ENCODE measurements at regions not wholly inside any gene's neighbourhood (a gene's known extent, or its start where the extent isn't known, plus 50 kb on each side); places are given as distances from the start of the nearest gene placed in this dataset.

DNA sequence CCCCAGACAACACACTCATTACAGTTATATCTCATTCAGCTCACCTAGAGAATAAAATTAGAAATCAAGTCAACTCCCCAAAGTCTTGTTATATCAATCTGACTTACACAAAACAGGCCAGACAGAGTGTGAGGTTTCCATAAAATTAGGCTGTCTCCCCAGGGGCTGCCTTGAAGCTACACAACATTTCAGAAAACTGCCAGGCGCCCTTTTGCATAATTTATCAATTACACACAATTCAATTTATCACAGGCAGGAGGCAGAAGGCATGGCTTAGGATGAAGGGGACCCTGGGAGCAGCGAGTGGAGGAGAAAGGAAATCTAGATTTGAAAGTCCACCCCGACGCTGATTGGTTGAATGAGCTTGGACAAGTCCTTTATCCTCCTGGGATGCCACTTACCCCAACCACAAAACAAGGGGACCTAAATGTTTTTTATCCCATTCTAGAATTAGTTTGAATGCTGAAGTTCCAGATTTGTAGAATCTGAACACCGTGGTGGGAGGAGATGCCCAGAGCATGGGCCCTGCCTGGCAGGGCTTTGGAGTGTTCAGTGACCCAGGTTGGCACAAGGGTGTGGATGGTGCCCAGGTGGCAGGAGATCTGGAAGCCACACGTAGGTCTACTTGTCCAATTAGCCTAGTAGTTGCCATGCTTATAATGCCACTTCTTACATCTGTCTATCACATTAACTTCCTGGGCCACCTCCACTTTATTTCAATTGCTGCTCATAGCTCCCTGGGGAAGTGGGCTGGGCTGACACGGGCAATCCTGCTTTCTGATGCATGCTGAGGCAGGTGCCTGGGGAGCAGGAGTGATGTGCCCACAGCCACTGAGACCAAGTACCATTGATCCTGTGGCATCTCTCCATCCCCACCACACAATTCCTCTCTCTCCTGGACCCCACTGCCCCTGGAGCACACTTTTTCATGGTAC is 119.8 kb upstream of the TLE3 start:
- DNase-seq (ENCODE audit: low spot score), result no peak

DNA sequence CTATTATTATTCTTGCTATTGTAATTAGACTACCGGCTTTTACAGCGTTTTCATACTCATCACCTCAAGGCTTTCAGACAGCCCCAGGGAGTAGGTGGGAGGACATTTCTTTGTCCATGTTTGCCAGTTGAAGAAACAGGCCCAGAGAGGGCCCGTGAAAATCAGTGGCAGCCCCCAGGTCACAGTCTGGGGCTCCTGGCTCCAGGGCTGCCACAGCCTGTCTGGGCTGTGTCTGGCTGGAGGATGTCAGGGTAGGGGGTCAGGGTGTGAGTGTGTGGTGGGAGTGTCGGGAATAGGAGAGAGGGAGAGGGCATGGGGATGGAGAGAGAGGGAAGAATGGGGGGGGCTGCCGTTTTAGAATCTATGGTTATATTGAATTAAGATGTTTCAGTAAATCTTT is 118.2 kb upstream of the TLE3 start:
- TF ChIP-seq, protein P1, sequence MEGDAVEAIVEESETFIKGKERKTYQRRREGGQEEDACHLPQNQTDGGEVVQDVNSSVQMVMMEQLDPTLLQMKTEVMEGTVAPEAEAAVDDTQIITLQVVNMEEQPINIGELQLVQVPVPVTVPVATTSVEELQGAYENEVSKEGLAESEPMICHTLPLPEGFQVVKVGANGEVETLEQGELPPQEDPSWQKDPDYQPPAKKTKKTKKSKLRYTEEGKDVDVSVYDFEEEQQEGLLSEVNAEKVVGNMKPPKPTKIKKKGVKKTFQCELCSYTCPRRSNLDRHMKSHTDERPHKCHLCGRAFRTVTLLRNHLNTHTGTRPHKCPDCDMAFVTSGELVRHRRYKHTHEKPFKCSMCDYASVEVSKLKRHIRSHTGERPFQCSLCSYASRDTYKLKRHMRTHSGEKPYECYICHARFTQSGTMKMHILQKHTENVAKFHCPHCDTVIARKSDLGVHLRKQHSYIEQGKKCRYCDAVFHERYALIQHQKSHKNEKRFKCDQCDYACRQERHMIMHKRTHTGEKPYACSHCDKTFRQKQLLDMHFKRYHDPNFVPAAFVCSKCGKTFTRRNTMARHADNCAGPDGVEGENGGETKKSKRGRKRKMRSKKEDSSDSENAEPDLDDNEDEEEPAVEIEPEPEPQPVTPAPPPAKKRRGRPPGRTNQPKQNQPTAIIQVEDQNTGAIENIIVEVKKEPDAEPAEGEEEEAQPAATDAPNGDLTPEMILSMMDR (IDR thresholded peaks at IDR 0.05; ENCODE audit: extremely low read depth, missing control alignments), result no peak
- DNase-seq (ENCODE audit: low spot score), result no peak

More for the DNA sequence above, 119.8 kb upstream of the TLE3 start:
- TF ChIP-seq, protein P1 (IDR thresholded peaks at IDR 0.05; ENCODE audit: extremely low read depth, missing control alignments), result no peak

DNA sequence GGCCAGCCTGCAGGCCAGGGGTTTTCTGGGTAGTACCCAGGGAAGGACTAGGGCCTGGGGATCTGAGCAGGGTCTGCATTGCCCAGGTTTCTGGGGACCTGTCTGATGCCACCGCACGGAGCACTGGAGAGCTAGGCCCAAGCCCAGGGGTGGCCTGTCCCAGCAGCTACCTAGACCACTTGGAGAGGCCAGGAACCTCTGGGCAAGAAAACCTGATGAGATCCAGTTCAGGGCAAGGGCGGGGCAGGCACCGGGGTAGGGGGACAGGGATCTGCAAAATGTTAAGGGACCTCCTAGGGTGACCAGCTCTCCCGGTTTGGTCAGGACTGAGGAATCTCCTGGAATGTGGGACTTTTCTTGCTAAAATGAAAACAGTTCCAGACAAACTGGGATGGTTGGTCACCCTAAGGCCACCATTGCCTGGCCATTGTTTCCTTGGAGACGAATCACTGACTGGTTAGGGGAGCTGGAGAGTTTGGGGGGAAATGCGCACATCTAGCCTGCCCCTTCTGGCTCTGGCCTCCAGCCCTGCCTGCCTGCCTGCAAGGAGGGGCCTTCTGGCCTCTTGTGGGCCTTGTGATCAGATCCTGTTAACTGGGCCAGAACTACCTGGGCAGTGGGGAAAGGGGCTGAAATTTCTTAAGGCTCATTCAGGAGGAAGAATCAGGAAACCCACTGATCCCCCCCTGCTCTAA is 117.4 kb upstream of the TLE3 start:
- no peak for DNase-seq (ENCODE audit: low spot score)
- TF ChIP-seq, protein P1 (IDR thresholded peaks at IDR 0.05; ENCODE audit: extremely low read depth, missing control alignments), result no peak

DNA sequence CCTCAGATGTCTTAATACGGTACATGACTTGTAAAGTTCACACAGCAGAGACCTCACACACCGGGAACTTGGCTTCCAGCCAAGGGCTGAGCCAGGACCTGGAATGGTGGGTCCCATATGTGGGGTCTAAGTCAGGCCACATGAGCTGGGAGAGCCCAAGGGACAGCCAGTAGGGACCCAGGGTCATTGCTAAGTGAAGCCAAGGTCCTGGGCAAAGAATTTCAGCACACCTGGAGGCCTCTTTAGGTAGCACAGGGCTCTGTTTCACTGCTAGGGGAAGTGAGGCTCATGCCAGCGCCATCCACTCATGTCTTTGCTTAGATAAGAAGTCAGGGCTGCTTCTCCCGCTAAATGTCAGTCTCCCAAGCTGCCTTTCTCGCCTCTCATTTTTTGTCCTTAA is 116.6 kb upstream of the TLE3 start:
- TF ChIP-seq, protein P1 (IDR thresholded peaks at IDR 0.05; ENCODE audit: extremely low read depth, missing control alignments), result no peak
- DNase-seq (ENCODE audit: low spot score), result no peak

DNA sequence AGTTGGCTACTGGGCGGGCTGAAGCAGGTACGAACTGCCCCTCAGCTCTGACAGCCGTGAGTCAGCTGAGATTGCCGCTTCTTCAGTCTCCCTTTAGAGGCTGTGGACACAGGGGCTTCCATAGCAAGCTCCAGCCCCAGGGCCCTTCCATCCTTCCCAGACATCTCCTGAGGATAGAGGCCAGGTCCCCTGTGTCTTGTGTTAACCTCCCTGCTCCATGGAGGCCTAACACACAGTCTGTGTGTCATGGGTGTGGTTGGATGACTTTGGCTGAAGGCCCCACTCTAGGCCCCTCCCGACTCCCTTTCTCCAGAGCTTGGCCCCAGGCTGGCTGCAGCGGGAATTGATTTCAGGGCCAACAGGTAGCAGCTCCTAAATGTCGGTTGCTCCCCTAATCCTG is 116.1 kb upstream of the TLE3 start:
- DNase-seq (ENCODE audit: low spot score), result no peak
- TF ChIP-seq, protein P1 (IDR thresholded peaks at IDR 0.05; ENCODE audit: extremely low read depth, missing control alignments), result no peak

DNA sequence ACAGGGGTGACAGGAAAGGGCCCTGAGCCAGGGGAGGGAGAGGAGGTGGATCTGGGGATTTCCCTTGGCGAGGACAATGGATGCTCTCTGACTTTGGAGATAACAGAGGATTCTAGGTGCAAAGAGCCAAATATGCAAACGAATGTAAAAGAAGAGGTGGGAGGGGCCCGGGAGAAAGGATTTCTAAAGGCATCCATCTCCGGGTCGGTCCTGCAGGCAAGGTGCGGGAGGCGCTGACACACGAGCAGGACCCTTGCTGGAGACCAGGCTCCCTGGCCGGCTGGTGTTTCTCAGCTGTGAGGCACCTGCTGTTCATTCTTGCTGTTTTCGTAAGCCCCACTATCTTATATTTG is 115.2 kb upstream of the TLE3 start:
- no peak for DNase-seq (ENCODE audit: low spot score)
- TF ChIP-seq, protein P1 (IDR thresholded peaks at IDR 0.05; ENCODE audit: extremely low read depth, missing control alignments), result no peak

DNA sequence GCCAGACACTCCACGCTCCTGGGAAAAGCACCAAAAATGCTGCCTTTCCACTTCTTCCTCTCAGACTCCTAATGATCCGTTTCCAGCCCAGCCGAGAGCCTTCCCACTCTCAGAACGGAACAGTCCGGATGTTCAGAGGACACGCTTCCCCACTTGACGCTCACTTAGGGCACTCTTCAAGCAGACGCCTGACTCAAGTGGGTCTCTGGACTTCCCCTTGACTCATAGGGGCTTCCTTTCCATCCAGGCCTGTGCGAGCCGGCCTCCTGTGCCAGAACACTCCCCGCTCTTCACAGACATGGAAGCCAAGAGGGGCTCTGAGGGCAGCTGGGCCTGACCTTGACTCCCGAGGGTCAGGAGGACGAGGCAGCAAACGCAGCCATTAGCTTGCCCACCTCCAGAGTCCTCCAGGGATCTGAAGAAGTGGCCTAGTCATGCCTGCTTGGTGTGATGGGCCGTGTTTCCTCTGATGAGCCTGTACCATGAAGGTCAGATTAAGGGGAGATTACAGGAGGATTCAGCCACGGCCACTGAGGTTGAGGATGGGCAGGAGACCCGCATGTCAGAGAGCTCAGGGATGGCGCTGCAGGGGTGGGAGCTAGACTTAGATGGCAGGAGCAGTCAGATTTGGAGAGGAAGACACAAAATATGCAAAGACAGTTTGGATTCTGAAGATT is 114.7 kb upstream of the TLE3 start:
- TF ChIP-seq, protein P1 (IDR thresholded peaks at IDR 0.05; ENCODE audit: extremely low read depth, missing control alignments), result no peak
- no peak for DNase-seq (ENCODE audit: low spot score)
